K562 (cell line): ENCODE measurements at regions not wholly inside any gene's neighbourhood (a gene's known extent, or its start where the extent isn't known, plus 50 kb on each side); places are given as distances from the start of the nearest gene placed in this dataset.

Source experiments
- ATAC-seq: fragments of 200-7000 bp; cut with Tn5 transposase; 3 replicates; pipeline ENCODE4 v1.9.1; 2020; ENCODE audit warnings: moderate library complexity
- BruUV-seq: library from RNA; stranded (reverse); fragments of 400-500 nt; replicated peaks from 2 replicates; lab custom pipeline; 2021; lab: Mats Ljungman, UMichigan
- CTCF ChIA-PET: fragments of 300-600 bp; formaldehyde crosslinking; extraction: SDS; loops from one replicate; lab custom pipeline; 2021; ENCODE audit warnings: low intra/inter-chr PET ratio; lab: Yijun Ruan, JAX
- POLR2A ChIA-PET: fragments of 300-600, 350-650 bp; sonication (Branson Sonifier 250); formaldehyde crosslinking; extraction: SDS; loops from one replicate; lab custom pipeline; 2021; ENCODE audit warnings: antibody characterized with exemption, inconsistent platforms; lab: Yijun Ruan, JAX
- DNase-seq, 4 experiments: peaks; one replicate each; pipeline versions ENCODE4 v3.0.0 to v3.0.0-alpha.2; 2011 to 2018; ENCODE audit warnings: low spot score in 3 of 4, mixed read lengths in 3 of 4; ENCODE audit errors: extremely low read depth in 1 of 4
- FAIRE-seq: peaks from 2 replicates; lab custom pipeline; 2011; peaks lifted over from hg19 to GRCh38; lab: Jason Lieb, UNC
- H2AFZ ChIP-seq: 2 replicates; pipeline ENCODE4 v1.6.0; 2011; ENCODE audit warnings: low read depth, low read length, control low read depth, inconsistent platforms
- H3K27ac ChIP-seq: fragments of 200-600 bp; 3 replicates; pipeline ENCODE4 v1.8.0; 2011; ENCODE audit warnings: low read depth, mild to moderate bottlenecking, control low read depth, inconsistent platforms, low read length, moderate library complexity, mixed read lengths; ENCODE audit errors: extremely low read depth
- H3K27me3 ChIP-seq, 2 experiments: fragments of 300-600 bp in 1 of 2; 2 replicates in 1 of 2; 3 replicates in 1 of 2; pipeline versions ENCODE4 v1.6.0 to v1.8.0; 2011; ENCODE audit warnings: inconsistent platforms in 2 of 2, low read length in 2 of 2, mild to moderate bottlenecking in 1 of 2, mixed read lengths in 1 of 2, moderate library complexity in 1 of 2; ENCODE audit not compliant: control insufficient read depth in 2 of 2, insufficient read depth in 2 of 2
- H3K36me3 ChIP-seq: fragments of 300-600 bp; 3 replicates; pipeline ENCODE4 v1.8.0; 2011; ENCODE audit warnings: mild to moderate bottlenecking, low read length, inconsistent platforms; ENCODE audit not compliant: control insufficient read depth, insufficient read depth
- H3K4me1 ChIP-seq, 2 experiments: fragments of 200-600 bp in 1 of 2; replicated peaks in 1 of 2; 2 replicates in 1 of 2; 3 replicates in 1 of 2; pipeline versions ENCODE4 v1.5.1 to v1.8.0; 2011; ENCODE audit warnings: inconsistent platforms in 2 of 2, low read length in 2 of 2, mild to moderate bottlenecking in 1 of 2, mixed read lengths in 1 of 2, moderate library complexity in 1 of 2; ENCODE audit not compliant: control insufficient read depth in 2 of 2, insufficient read depth in 2 of 2
- H3K4me2 ChIP-seq: 2 replicates; pipeline ENCODE4 v1.6.1; 2011; ENCODE audit warnings: low read length, control low read depth, inconsistent platforms, mixed read lengths; ENCODE audit not compliant: insufficient read depth
- H3K4me3 ChIP-seq: fragments of 200-600 bp; sonication (generic), shearing (Covaris generic); 2 replicates; pipeline ENCODE4 v1.5.1; 2016; ENCODE audit warnings: control low read depth, inconsistent platforms
- H3K79me2 ChIP-seq: fragments of 200-600 bp; 3 replicates; pipeline ENCODE4 v1.8.0; 2011; ENCODE audit warnings: low read length, inconsistent platforms; ENCODE audit not compliant: control insufficient read depth, insufficient read depth
- H3K9ac ChIP-seq, 2 experiments: 2 replicates each; pipeline versions ENCODE4 v1.6.0 to v1.6.1; 2011; ENCODE audit warnings: low read depth in 2 of 2, low read length in 2 of 2, control low read depth in 1 of 2, inconsistent platforms in 1 of 2, mild to moderate bottlenecking in 1 of 2, mixed read lengths in 1 of 2; ENCODE audit not compliant: insufficient read depth in 1 of 2
- H3K9me1 ChIP-seq: one replicate; pipeline ENCODE4 v1.6.0; 2011; ENCODE audit warnings: inconsistent platforms, mild to moderate bottlenecking, low read length, moderate library complexity; ENCODE audit not compliant: control insufficient read depth, insufficient read depth
- H3K9me3 ChIP-seq: replicated peaks from 2 replicates; pipeline ENCODE4 v1.5.1; 2011; ENCODE audit warnings: low read depth, low read length, inconsistent platforms; ENCODE audit not compliant: control insufficient read depth, insufficient read depth
- H4K20me1 ChIP-seq: replicated peaks from 2 replicates; pipeline ENCODE4 v1.6.1; 2011; ENCODE audit warnings: low read length, inconsistent platforms, mixed read lengths; ENCODE audit not compliant: control insufficient read depth, insufficient read depth
- BCLAF1 ChIP-seq, 2 experiments: fragments of 450-650 bp in 1 of 2; IDR thresholded peaks; 2 replicates each; pipeline ENCODE4 v1.6.1; 2011 to 2017; ENCODE audit warnings: low read depth in 2 of 2, antibody characterized with exemption in 1 of 2, borderline replicate concordance in 1 of 2, low read length in 1 of 2, mild to moderate bottlenecking in 1 of 2, mixed read lengths in 1 of 2; ENCODE audit not compliant: control insufficient read depth in 1 of 2
- FOXJ2 ChIP-seq: fragments of 200-800 bp; sonication (Bioruptor generic); IDR thresholded peaks from 2 replicates; pipeline ENCODE4 v1.6.1; 2016; ENCODE audit warnings: missing genetic modification characterization, missing compliant biosample characterization
- HCFC1 ChIP-seq: IDR thresholded peaks from 2 replicates; pipeline ENCODE4 v1.6.1; 2012; ENCODE audit warnings: low read depth, low read length, improper control_type of control experiment
- KHSRP ChIP-seq: fragments of 450-650 bp; IDR thresholded peaks from 2 replicates; pipeline ENCODE4 v1.6.1; 2017
- NFIX ChIP-seq: fragments of 250-450 bp; sonication (Bioruptor Pico); IDR thresholded peaks from 2 replicates; pipeline ENCODE4 v1.4.0; 2020; ENCODE audit warnings: low read depth, mild to moderate bottlenecking, moderate library complexity
- ZNF436 ChIP-seq: fragments of 250-450, 450-650 bp; sonication (Bioruptor Pico); formaldehyde crosslinking; IDR thresholded peaks from 2 replicates; pipeline ENCODE4 v1.7.0; 2020; ENCODE audit warnings: mild to moderate bottlenecking
- in situ Hi-C: fragments of 300-500 bp; cut with MboI; formaldehyde crosslinking; loops from 4 replicates; pipeline ENCODE4 v1.15.0; 2018; ENCODE audit warnings: inconsistent platforms, mixed read lengths
- intact Hi-C: fragments of 100-400 bp; cut with micrococcal nuclease; formaldehyde crosslinking; loops from 2 replicates; pipeline ENCODE4 v1.14.2; 2022

- Histone ChIP-seq H3K9me3 (no peaks in the 10 kb centered on the region), H3K4me2 (no peak overlapping the region), H3K4me3 (no peak overlapping the region), H3K9me1 (no peaks in the 10 kb centered on the region), H2AFZ (no peak overlapping the region), H3K36me3 (no peaks in the 10 kb centered on the region), H3K9ac (no peak overlapping the region), H3K27me3 (no peaks in the 10 kb centered on the region), H3K4me1 (no peaks in the 10 kb centered on the region), H3K27ac (no peak overlapping the region), H4K20me1 (no peaks in the 10 kb centered on the region), H3K79me2 (no peaks in the 10 kb centered on the region)
- CTCF ChIA-PET: no interaction called here
- BruUV-seq: no TSS peak
- intact Hi-C loops (no loop called here), in situ Hi-C loops (no loop called here)
- no peak for FAIRE-seq
- ATAC-seq: no peak
- no peak for TF ChIP-seq NFIX (CRISPR knock-in tag)
- no peak for TF ChIP-seq FOXJ2
- no peak for TF ChIP-seq BCLAF1 (IDR thresholded peaks at IDR 0.05; ENCODE audit: borderline replicate concordance in 1 of 2, control insufficient read depth in 1 of 2, low read depth in 2 of 2, low read length in 1 of 2)
- TF ChIP-seq KHSRP: no peak
- TF ChIP-seq ZNF436: no peak
- no peak for TF ChIP-seq HCFC1
- POLR2A ChIA-PET: no interaction called here
- no peak for DNase-seq
Measured at GRCh38 chr10:78494179-78494578, 460.5 kb downstream of the RPS24 start.
